H1 (cell line): ENCODE measurements at regions not wholly inside any gene's neighbourhood (a gene's known extent, or its start where the extent isn't known, plus 50 kb on each side); places are given as distances from the start of the nearest gene placed in this dataset.

Experiments
- CTCF ChIA-PET: fragments of 300-600 bp; sonication (Branson Sonifier 250); formaldehyde crosslinking; loops from one replicate; lab custom pipeline; 2021; ENCODE audit not compliant: partially characterized antibody; lab: Charles Lee
- POLR2A ChIA-PET: fragments of 300-600 bp; sonication (Branson Sonifier 250); formaldehyde crosslinking; loops from one replicate; lab custom pipeline; 2021; ENCODE audit warnings: inconsistent platforms; ENCODE audit not compliant: partially characterized antibody; lab: Charles Lee
- DNase-seq, 2 experiments: peaks; one replicate each; pipeline versions ENCODE4 v3.0.0 to v3.0.0-alpha.2; 2010 to 2022; ENCODE audit warnings: low spot score in 2 of 2, low read depth in 1 of 2, mixed read lengths in 1 of 2
- FAIRE-seq: peaks from 2 replicates; lab custom pipeline; 2011; peaks lifted over from hg19 to GRCh38; lab: Jason Lieb, UNC
- H2AFZ ChIP-seq: 2 replicates; pipeline ENCODE4 v1.8.1; 2012; ENCODE audit warnings: low read length, inconsistent platforms
- H2AK5ac ChIP-seq: 2 replicates; pipeline ENCODE4 v1.6.1; 2013; ENCODE audit warnings: low read depth, low read length
- H2BK120ac ChIP-seq: replicated peaks from 2 replicates; pipeline ENCODE3; 2013; ENCODE audit warnings: low read depth, low read length, inconsistent platforms
- H2BK12ac ChIP-seq: 2 replicates; pipeline ENCODE4 v1.6.1; 2013; ENCODE audit warnings: low read depth, low read length
- H2BK15ac ChIP-seq: 2 replicates; pipeline ENCODE4 v1.6.1; 2013; ENCODE audit warnings: low read length
- H2BK20ac ChIP-seq: 2 replicates; pipeline ENCODE4 v1.6.1; 2013; ENCODE audit warnings: low read length
- H2BK5ac ChIP-seq: 2 replicates; pipeline ENCODE4 v1.6.1; 2013; ENCODE audit warnings: low read depth, low read length
- H3K14ac ChIP-seq: 2 replicates; pipeline ENCODE4 v1.6.1; 2013; ENCODE audit warnings: inconsistent platforms; ENCODE audit not compliant: insufficient read length
- H3K18ac ChIP-seq: 2 replicates; pipeline ENCODE4 v1.6.1; 2013; ENCODE audit warnings: low read length; ENCODE audit errors: extremely low read depth
- H3K23ac ChIP-seq: 2 replicates; pipeline ENCODE4 v1.6.1; 2013; ENCODE audit warnings: inconsistent platforms; ENCODE audit not compliant: insufficient read length
- H3K23me2 ChIP-seq: 2 replicates; pipeline ENCODE4 v1.6.1; 2013; ENCODE audit warnings: low read depth, low read length
- H3K27ac ChIP-seq: 2 replicates; pipeline ENCODE4 v1.6.1; 2011; ENCODE audit warnings: low read depth, low read length, inconsistent platforms
- H3K27me3 ChIP-seq, 4 experiments: replicated peaks in 1 of 4; 1 replicate in 1 of 4; 2 replicates in 3 of 4; pipeline versions ENCODE4 v1.6.1 to v1.8.1; 2011 to 2013; ENCODE audit warnings: low read length in 3 of 4, mild to moderate bottlenecking in 3 of 4, inconsistent platforms in 2 of 4, mixed read lengths in 2 of 4, moderate library complexity in 1 of 4; ENCODE audit not compliant: control insufficient read depth in 3 of 4, insufficient read depth in 3 of 4; ENCODE audit errors: extremely low read depth in 1 of 4
- H3K36me3 ChIP-seq, 4 experiments: 2 replicates each; pipeline versions ENCODE4 v1.6.1 to v1.8.1; 2011 to 2013; ENCODE audit warnings: mild to moderate bottlenecking in 4 of 4, low read length in 3 of 4, moderate library complexity in 2 of 4, control low read depth in 1 of 4, inconsistent platforms in 1 of 4; ENCODE audit not compliant: insufficient read depth in 4 of 4, control insufficient read depth in 2 of 4
- H3K4ac ChIP-seq: replicated peaks from 2 replicates; pipeline ENCODE3; 2013; ENCODE audit warnings: low read length, low read depth, mixed read lengths, inconsistent platforms; ENCODE audit not compliant: insufficient read length
- H3K4me1 ChIP-seq, 4 experiments: replicated peaks in 1 of 4; 1 replicate in 1 of 4; 2 replicates in 3 of 4; pipeline versions ENCODE4 v1.6.1 to v1.8.1; 2011 to 2013; ENCODE audit warnings: low read length in 3 of 4, inconsistent platforms in 2 of 4, mixed read lengths in 1 of 4; ENCODE audit not compliant: insufficient read depth in 4 of 4, control insufficient read depth in 3 of 4
- H3K4me2 ChIP-seq, 2 experiments: 2 replicates each; pipeline versions ENCODE4 v1.6.1 to v1.8.1; 2011 to 2013; ENCODE audit warnings: low read depth in 2 of 2, low read length in 2 of 2, control low read depth in 1 of 2, inconsistent platforms in 1 of 2, mild to moderate bottlenecking in 1 of 2; ENCODE audit not compliant: insufficient read depth in 1 of 2
- H3K4me3 ChIP-seq, 4 experiments: fragments of 200-600, 300-600 bp in 1 of 4; sonication (generic), shearing (Covaris generic), sonication (Bioruptor Twin) in 1 of 4; 2 replicates each; pipeline versions ENCODE4 v1.5.1 to v1.8.1; 2011 to 2016; ENCODE audit warnings: low read length in 4 of 4, low read depth in 3 of 4, control low read depth in 2 of 4, inconsistent platforms in 2 of 4, mild to moderate bottlenecking in 2 of 4, mixed read lengths in 1 of 4, moderate library complexity in 1 of 4; ENCODE audit not compliant: insufficient read depth in 2 of 4; ENCODE audit errors: extremely low read depth in 1 of 4
- H3K56ac ChIP-seq: replicated peaks from 2 replicates; pipeline ENCODE3; 2013; ENCODE audit warnings: low read depth, mild to moderate bottlenecking, mixed read lengths, low read length, inconsistent platforms; ENCODE audit not compliant: insufficient read length
- H3K79me1 ChIP-seq: 2 replicates; pipeline ENCODE4 v1.6.1; 2013; ENCODE audit warnings: low read depth, low read length, control low read depth
- H3K79me2 ChIP-seq, 2 experiments: 2 replicates each; pipeline versions ENCODE4 v1.6.1 to v1.8.1; 2012 to 2013; ENCODE audit warnings: low read length in 2 of 2, mild to moderate bottlenecking in 2 of 2, inconsistent platforms in 1 of 2; ENCODE audit not compliant: insufficient read depth in 2 of 2, control insufficient read depth in 1 of 2
- H3K9ac ChIP-seq, 4 experiments: replicated peaks in 1 of 4; 1 replicate in 1 of 4; 2 replicates in 3 of 4; pipeline versions ENCODE4 v1.6.1 to v1.8.1; 2011 to 2013; ENCODE audit warnings: low read depth in 3 of 4, low read length in 3 of 4, control low read depth in 2 of 4, mild to moderate bottlenecking in 2 of 4, moderate library complexity in 2 of 4, inconsistent platforms in 1 of 4; ENCODE audit errors: extremely low read depth in 1 of 4
- H3K9me3 ChIP-seq, 2 experiments: 2 replicates each; pipeline versions ENCODE4 v1.6.1 to v1.8.1; 2012 to 2013; ENCODE audit warnings: mild to moderate bottlenecking in 2 of 2, moderate library complexity in 2 of 2, control low read depth in 1 of 2, inconsistent platforms in 1 of 2, low read depth in 1 of 2, low read length in 1 of 2, mixed read lengths in 1 of 2; ENCODE audit not compliant: insufficient read depth in 2 of 2
- H4K20me1 ChIP-seq, 2 experiments: replicated peaks in 1 of 2; 2 replicates each; pipeline versions ENCODE3 to v1.8.1; 2011 to 2013; ENCODE audit warnings: inconsistent platforms in 2 of 2, low read length in 2 of 2, mild to moderate bottlenecking in 1 of 2; ENCODE audit not compliant: insufficient read depth in 2 of 2, control insufficient read depth in 1 of 2
- H4K5ac ChIP-seq: 2 replicates; pipeline ENCODE4 v1.6.1; 2013; ENCODE audit warnings: low read length, low read depth, mixed read lengths, inconsistent platforms; ENCODE audit not compliant: insufficient read length
- H4K8ac ChIP-seq: 2 replicates; pipeline ENCODE4 v1.8.0; 2013; ENCODE audit warnings: mild to moderate bottlenecking, moderate library complexity, low read length, inconsistent platforms; ENCODE audit not compliant: insufficient read depth; ENCODE audit errors: extremely low read depth
- H4K91ac ChIP-seq: replicated peaks from 2 replicates; pipeline ENCODE3; 2013; ENCODE audit warnings: low read length, mixed read lengths, inconsistent platforms; ENCODE audit not compliant: insufficient read length
- RXRA ChIP-seq: IDR thresholded peaks from 2 replicates; pipeline ENCODE4 v1.6.1; 2011; ENCODE audit warnings: low read depth, mild to moderate bottlenecking, low read length, moderate library complexity; ENCODE audit not compliant: insufficient read depth
- WGBS, 2 experiments: shearing (Covaris generic) in 1 of 2; methylation state at CpG; one replicate each; pipeline versions ENCODE4 v1.1.6 to v1.1.7; 2013 to 2015; ENCODE audit warnings: low lambda C conversion rate in 2 of 2, mixed read lengths in 2 of 2, inconsistent platforms in 1 of 2, low coverage in 1 of 2, missing lambda C conversion rate in 1 of 2; ENCODE audit not compliant: insufficient replicate concordance in 2 of 2, insufficient coverage in 1 of 2, insufficient read length in 1 of 2; ENCODE audit errors: extremely low coverage in 1 of 2, missing lambda C conversion rate in 1 of 2; 5-methylcytosine and 5-hydroxymethylcytosine counted together

- no peak overlapping the region for H3K9ac ChIP-seq
- H3K9me3 ChIP-seq, result no peaks in the 10 kb centered on the region
- POLR2A ChIA-PET, result no interaction called here
- H4K8ac ChIP-seq, result no peak overlapping the region
- H2AK5ac ChIP-seq, result no peak overlapping the region
- no peaks in the 10 kb centered on the region for H3K27me3 ChIP-seq
- no peaks in the 10 kb centered on the region for H4K20me1 ChIP-seq
- no peak overlapping the region for H2BK20ac ChIP-seq
- H3K4me1 ChIP-seq, result no peaks in the 10 kb centered on the region
- no peak overlapping the region for H3K27ac ChIP-seq
- no peak for FAIRE-seq
- H3K4ac ChIP-seq, result no peak overlapping the region
- H3K14ac ChIP-seq, result no peak overlapping the region
- H2BK5ac ChIP-seq, result no peak overlapping the region
- H3K56ac ChIP-seq, result no peak overlapping the region
- H3K18ac ChIP-seq, result no peak overlapping the region
- no peaks in the 10 kb centered on the region for H3K79me2 ChIP-seq
- CTCF ChIA-PET, result interaction anchor here (0.9 kb wide), 1 partner anchor 12 kb away, joined by 4 read pairs; no protein-coding TSS in a partner anchor
- H2BK12ac ChIP-seq, result no peak overlapping the region
- no peak for DNase-seq
- H3K23me2 ChIP-seq, result no peaks in the 10 kb centered on the region
- H2AFZ ChIP-seq, result no peak overlapping the region
- H2BK120ac ChIP-seq, result no peak overlapping the region
- no peak overlapping the region for H4K91ac ChIP-seq
- no peak overlapping the region for H3K4me2 ChIP-seq
- no peaks in the 10 kb centered on the region for H3K36me3 ChIP-seq
- H4K5ac ChIP-seq, result no peak overlapping the region
- H2BK15ac ChIP-seq, result no peak overlapping the region
- H3K4me3 ChIP-seq, result no peak overlapping the region
- WGBS, 2 experiments, result 78% methylated on average over 2 of the region's 2 CpGs; no CpG with 5 or more reads in 1 of the 2 experiments
- no peaks in the 10 kb centered on the region for H3K79me1 ChIP-seq
- no peak overlapping the region for H3K23ac ChIP-seq
- TF ChIP-seq RXRA, result no peak
Observed at GRCh38 chr2:23100406-23100805, 284.6 kb upstream of the KLHL29 start.
